Left lung (tissue), 4 donors: ENCODE measurements at regions not wholly inside any gene's neighbourhood (a gene's known extent, or its start where the extent isn't known, plus 50 kb on each side); places are given as distances from the start of the nearest gene placed in this dataset.
"Not testable (repeated sequence)": the region's sequence is repeated elsewhere in the genome, so short reads cannot be mapped to it uniquely, and the experiment has no call there.

Experiments
- ATAC-seq: fragments of 200-7000 bp; cut with Tn5 transposase; one replicate; pipeline ENCODE4 v1.9.1; 2020; ENCODE audit warnings: moderate library complexity
- DNase-seq, 4 donors: peaks; one replicate each; pipeline ENCODE4 v3.0.0-alpha.2; 2013 to 2020
- H3K27ac ChIP-seq, 2 donors: fragments of 200-600 bp; sonication (generic) in 1 of 2; one replicate each; pipeline versions ENCODE4 v1.5.0 to v1.8.0; 2020 to 2021
- H3K27me3 ChIP-seq, 2 donors: fragments of 200-600 bp; sonication (generic) in 1 of 2; one replicate each; pipeline versions ENCODE4 v1.5.0 to v1.8.0; 2020 to 2021
- H3K36me3 ChIP-seq, 2 donors: fragments of 200-600 bp; sonication (generic) in 1 of 2; one replicate each; pipeline versions ENCODE4 v1.5.0 to v1.8.0; 2020 to 2021
- H3K4me1 ChIP-seq, 2 donors: fragments of 200-600 bp; one replicate each; pipeline ENCODE4 v1.8.0; 2021
- H3K4me3 ChIP-seq, 2 donors: fragments of 200-600 bp; sonication (generic) in 1 of 2; one replicate each; pipeline versions ENCODE4 v1.5.0 to v1.8.0; 2020 to 2021; ENCODE audit warnings: mild to moderate bottlenecking in 1 of 2
- H3K9me3 ChIP-seq, 2 donors: fragments of 200-600 bp; sonication (generic) in 1 of 2; one replicate each; pipeline versions ENCODE4 v1.5.0 to v1.8.0; 2020 to 2021
- intact Hi-C, 2 donors: fragments of 100-400 bp; cut with DNase I; formaldehyde crosslinking; loops; one replicate each; pipeline versions ENCODE4 v1.11.2 to v1.14.2; 2022
- TF ChIP-seq, protein P1 (sequence below), 2 donors: fragments of 200-600 bp; sonication (generic) in 1 of 2; IDR thresholded peaks; one replicate each; pipeline versions ENCODE4 v1.5.0 to v1.8.0; 2021; ENCODE audit warnings: antibody characterized with exemption in 2 of 2
- donor health status: DM: no; HTN: yes; CAD: no.
- donor health status: DM: no; HTN: no; CAD: no.

DNA sequence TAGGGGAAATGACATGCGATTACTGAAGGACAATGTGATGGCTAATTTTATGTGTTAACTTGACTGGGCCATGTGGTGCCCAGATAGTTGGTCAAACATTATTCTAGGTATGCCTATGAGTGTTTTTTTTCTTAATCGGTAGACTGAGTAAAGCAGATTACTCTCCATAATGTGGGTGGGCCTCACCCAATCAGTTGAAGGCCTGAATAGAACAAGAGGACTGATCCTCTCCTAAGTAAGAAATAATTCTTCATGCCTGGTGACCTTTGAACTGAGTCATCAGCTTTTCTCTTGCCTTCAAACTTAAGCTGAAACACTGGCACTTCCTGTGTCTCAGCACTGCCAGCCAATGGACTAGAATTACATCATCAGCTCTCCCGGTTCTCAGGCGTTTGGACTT lies 164.0 kb upstream of the FGF13 start:
- ATAC-seq (no peak), DNase-seq (no peak)
- H3K9me3 ChIP-seq = peaks cover 0 to 5% of the 10 kb centered on the region in 2 donors
- no peaks in the 10 kb centered on the region for H3K36me3 ChIP-seq
- H3K27me3 ChIP-seq = no peaks in the 10 kb centered on the region
- TF ChIP-seq, protein P1, sequence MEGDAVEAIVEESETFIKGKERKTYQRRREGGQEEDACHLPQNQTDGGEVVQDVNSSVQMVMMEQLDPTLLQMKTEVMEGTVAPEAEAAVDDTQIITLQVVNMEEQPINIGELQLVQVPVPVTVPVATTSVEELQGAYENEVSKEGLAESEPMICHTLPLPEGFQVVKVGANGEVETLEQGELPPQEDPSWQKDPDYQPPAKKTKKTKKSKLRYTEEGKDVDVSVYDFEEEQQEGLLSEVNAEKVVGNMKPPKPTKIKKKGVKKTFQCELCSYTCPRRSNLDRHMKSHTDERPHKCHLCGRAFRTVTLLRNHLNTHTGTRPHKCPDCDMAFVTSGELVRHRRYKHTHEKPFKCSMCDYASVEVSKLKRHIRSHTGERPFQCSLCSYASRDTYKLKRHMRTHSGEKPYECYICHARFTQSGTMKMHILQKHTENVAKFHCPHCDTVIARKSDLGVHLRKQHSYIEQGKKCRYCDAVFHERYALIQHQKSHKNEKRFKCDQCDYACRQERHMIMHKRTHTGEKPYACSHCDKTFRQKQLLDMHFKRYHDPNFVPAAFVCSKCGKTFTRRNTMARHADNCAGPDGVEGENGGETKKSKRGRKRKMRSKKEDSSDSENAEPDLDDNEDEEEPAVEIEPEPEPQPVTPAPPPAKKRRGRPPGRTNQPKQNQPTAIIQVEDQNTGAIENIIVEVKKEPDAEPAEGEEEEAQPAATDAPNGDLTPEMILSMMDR (IDR thresholded peaks at IDR 0.05) = no peak
- intact Hi-C loops = no loop called here
- H3K27ac ChIP-seq = no peak overlapping the region
- no peaks in the 10 kb centered on the region for H3K4me1 ChIP-seq
- no peak overlapping the region for H3K4me3 ChIP-seq

DNA sequence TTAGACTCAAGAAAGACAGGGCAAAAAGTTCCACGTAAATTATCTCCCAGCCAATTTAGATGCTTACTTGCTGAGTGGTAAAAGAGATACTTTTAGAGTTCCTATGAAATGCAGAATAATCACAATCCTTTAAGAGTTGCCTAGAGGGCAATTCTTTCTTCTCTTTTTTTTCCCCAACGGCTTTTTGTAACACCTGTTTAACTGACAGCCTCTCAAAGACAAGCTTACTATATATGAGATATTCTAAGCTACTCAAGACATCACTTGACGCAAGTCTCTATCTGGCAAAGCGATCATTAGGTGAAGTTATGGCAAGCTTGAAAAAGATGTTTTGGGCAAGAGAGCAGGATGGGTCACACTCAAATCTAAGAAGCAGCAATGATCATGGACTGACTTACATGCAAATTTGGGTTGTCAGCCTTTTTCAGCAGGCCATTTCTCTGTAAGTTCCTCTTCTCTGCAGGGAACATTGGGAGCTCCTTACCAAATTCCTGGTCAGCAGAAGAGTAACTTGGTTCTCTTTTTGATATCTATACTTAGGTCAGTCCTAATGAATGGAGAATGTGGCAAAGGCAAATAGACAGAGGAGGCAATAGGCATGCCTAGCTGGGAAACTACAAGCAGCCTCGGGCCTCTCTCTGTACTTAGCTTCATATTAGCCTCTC lies 162.9 kb upstream of the FGF13 start:
- ATAC-seq (no peak), DNase-seq (no peak)
- H3K9me3 ChIP-seq = no peaks in the 10 kb centered on the region
- no peak overlapping the region for H3K4me3 ChIP-seq
- H3K36me3 ChIP-seq = no peaks in the 10 kb centered on the region
- H3K27me3 ChIP-seq = no peaks in the 10 kb centered on the region
- TF ChIP-seq, protein P1 (IDR thresholded peaks at IDR 0.05) = no peak
- intact Hi-C loops = no loop called here
- H3K4me1 ChIP-seq = no peaks in the 10 kb centered on the region
- H3K27ac ChIP-seq = no peak overlapping the region

DNA sequence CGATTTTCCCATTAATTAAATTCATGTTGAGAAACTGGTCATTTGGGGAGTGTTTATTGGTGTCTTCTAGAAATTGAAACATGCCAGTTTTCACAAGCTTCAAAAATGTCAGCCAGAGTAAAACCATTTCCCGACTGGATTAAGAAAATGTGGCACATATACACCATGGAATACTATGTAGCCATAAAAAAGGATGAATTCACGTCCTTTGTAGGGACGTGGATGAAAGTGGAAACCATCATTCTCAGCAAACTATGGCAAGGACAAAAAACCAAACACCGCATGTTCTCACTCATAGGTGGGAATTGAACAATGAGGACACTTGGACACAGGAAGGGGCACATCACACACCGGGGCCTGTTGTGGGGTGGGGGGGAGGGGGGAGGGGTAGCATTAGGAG lies 162.1 kb upstream of the FGF13 start:
- ATAC-seq, H3K9me3 ChIP-seq, H3K4me1 ChIP-seq, H3K36me3 ChIP-seq, intact Hi-C loops, H3K27me3 ChIP-seq, H3K4me3 ChIP-seq, DNase-seq, H3K27ac ChIP-seq: not testable (repeated sequence)

DNA sequence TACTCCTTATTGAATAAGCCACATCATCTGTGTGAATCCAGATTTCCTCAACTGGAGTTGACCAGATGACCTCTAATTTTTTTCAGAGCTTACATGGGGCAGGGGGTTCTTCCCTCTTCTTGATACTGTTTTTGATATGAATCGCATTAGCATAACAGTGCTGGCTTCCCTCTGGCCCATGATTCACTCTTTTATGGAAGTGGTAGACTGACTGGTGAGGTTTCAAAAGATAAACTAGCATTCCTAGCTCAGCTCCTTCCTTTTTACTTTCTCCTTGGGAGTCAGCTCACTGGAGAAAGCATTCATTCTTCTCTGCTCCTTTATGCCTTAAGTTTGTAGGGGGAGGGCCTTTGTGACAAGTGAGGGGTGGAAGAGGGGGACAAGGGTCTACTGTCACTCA lies 161.0 kb upstream of the FGF13 start:
- Histone ChIP-seq H3K27ac (no peak overlapping the region), H3K4me1 (no peaks in the 10 kb centered on the region), H3K4me3 (no peak overlapping the region), H3K36me3 (no peaks in the 10 kb centered on the region), H3K27me3 (no peaks in the 10 kb centered on the region), H3K9me3 (no peaks in the 10 kb centered on the region)
- ATAC-seq (no peak), DNase-seq (no peak)
- intact Hi-C loops = no loop called here
- TF ChIP-seq, protein P1 (IDR thresholded peaks at IDR 0.05) = no peak

DNA sequence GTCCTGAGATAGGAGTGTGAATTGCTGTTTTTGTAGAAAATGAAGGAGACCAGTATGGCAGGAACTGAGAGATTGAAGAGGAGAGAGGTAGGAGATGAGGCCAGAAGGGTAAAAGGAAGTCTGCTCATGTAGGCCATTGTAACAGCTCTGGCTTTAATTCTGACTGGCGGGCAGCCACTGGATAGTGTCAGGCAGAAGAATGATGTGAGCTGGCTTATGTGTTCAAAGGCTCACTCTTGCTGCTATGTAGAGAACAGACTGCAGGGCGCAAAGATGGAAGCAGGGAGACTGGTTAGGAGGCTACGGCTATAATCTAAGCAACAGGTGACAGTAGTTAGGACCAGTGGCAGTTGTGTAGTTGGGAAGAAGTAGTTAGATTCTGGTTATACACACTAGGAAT lies 160.2 kb upstream of the FGF13 start:
- TF ChIP-seq, protein P1 (IDR thresholded peaks at IDR 0.05) = no peak
- Histone ChIP-seq H3K4me1 (no peaks in the 10 kb centered on the region), H3K9me3 (no peaks in the 10 kb centered on the region), H3K27me3 (no peaks in the 10 kb centered on the region), H3K27ac (no peak overlapping the region), H3K4me3 (no peak overlapping the region), H3K36me3 (no peaks in the 10 kb centered on the region)
- ATAC-seq = no peak
- DNase-seq = no peak
- intact Hi-C loops = no loop called here

DNA sequence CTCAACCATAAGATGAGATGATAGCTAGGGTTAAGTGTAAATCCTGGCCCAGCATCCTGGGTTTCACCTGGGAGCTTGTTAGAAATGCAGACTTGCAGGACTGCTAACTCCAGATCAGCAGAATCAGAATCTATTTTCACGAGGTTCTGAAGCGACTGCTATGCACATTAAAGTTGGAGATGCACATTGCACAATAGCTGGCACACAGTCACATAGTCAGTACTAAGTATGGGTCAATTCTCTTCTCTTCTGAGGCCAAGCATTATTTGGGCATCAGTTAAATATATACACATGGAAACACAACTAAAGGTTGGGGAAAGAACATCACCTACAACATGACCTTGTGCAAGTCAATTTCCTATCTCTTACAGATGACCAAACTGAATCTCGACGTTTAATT lies 155.1 kb upstream of the FGF13 start:
- ATAC-seq (no peak), DNase-seq (no peak)
- Histone ChIP-seq H3K9me3 (no peaks in the 10 kb centered on the region), H3K36me3 (no peaks in the 10 kb centered on the region), H3K27me3 (no peaks in the 10 kb centered on the region), H3K27ac (no peak overlapping the region), H3K4me3 (no peak overlapping the region), H3K4me1 (no peaks in the 10 kb centered on the region)
- intact Hi-C loops = no loop called here
- TF ChIP-seq, protein P1 (IDR thresholded peaks at IDR 0.05) = no peak
